H1 (cell line): ENCODE measurements at regions not wholly inside any gene's neighbourhood (a gene's known extent, or its start where the extent isn't known, plus 50 kb on each side); places are given as distances from the start of the nearest gene placed in this dataset.

Source experiments
- RAD21 ChIP-seq, 2 experiments: IDR thresholded peaks in 1 of 2; conservative IDR thresholded peaks in 1 of 2; 2 replicates each; pipeline ENCODE4 v1.6.1; 2011; ENCODE audit warnings: low read depth in 2 of 2, low read length in 2 of 2, improper control_type of control experiment in 1 of 2, inconsistent platforms in 1 of 2, mild to moderate bottlenecking in 1 of 2, moderate library complexity in 1 of 2
- SAP30 ChIP-seq: fragments of 300-600 bp; sonication (generic); IDR thresholded peaks from 2 replicates; pipeline ENCODE4 v1.7.1; 2012; ENCODE audit warnings: low read length, moderate library complexity, mild to moderate bottlenecking, inconsistent platforms; ENCODE audit not compliant: insufficient read depth, insufficient replicate concordance
- TAF7 ChIP-seq: optimal IDR thresholded peaks from 2 replicates; pipeline ENCODE3; 2011; ENCODE audit warnings: low read depth, mild to moderate bottlenecking, inconsistent platforms, low read length, moderate library complexity, borderline replicate concordance
- TF ChIP-seq, protein P1 (sequence below): IDR thresholded peaks from 2 replicates; pipeline ENCODE4 v1.6.1; 2011; ENCODE audit warnings: low read depth, mild to moderate bottlenecking, low read length; ENCODE audit not compliant: insufficient read depth

DNA sequence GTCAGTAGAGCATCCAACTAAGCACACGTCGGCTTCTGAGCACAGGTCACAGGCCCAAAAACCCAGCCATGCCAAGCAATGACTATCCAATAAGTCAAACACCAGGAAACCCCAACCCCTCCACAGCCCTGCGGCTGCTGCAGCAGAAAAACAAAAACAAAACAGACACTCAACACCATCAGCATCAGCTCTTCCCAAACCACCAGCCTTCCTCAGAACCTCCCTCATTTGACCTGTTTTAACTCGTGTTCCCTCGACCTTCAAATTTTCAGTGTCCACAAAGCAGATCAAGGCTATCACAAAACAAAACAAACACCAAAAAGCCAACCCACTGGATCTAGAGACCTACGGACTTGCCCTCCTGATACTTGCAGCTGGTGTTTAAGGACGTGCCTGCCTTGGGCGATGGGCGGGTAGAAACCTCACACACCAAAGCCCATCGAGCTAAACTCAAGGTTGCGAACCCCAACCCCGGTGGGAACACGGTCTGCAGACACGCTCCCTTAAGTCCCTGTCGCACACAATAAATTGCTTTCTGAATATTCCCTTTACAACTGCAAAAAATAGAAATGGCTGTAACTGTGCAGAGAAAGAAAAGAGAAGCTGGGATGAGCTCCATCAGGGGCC lies 247.1 kb upstream of the ANKRD55 start (continued):
- TF ChIP-seq, protein P1, sequence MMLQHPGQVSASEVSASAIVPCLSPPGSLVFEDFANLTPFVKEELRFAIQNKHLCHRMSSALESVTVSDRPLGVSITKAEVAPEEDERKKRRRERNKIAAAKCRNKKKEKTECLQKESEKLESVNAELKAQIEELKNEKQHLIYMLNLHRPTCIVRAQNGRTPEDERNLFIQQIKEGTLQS: no peak
- TF ChIP-seq TAF7 (no peak), SAP30 (no peak), RAD21 (IDR thresholded peaks at IDR 0.05 in 1 of 2, conservative IDR thresholded peaks at IDR 0.05 in 1 of 2; ENCODE audit: low read depth in 2 of 2, low read length in 2 of 2) (no peak)
